ENCODE measurements at regions not wholly inside any gene's neighbourhood (a gene's known extent, or its start where the extent isn't known, plus 50 kb on each side); places are given as distances from the start of the nearest gene placed in this dataset.
"Not testable (repeated sequence)": the region's sequence is repeated elsewhere in the genome, so short reads cannot be mapped to it uniquely, and the experiment has no call there.

DNA sequence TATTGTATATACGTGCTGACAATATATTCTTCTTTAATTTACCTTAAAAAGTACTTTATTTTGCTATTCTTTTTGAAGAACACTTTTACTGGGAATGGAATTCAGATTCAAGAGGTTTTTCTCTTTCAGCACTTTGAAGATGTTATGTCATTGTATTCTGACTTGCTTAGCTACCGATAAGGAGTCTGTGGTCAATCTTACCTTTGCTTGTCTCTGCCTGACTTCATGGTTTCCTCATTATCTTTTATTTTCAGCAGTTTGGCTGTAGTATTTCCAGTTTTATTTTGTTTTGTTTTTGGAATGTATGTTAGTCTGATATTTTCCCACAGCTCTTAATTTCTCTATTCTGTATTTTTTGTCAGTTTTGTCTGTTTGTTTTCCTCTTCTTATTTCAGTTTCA lies 187.9 kb upstream of the SMIM30 start:
- no peaks in the 10 kb centered on the region for H4K20me1 ChIP-seq (ENCODE audit: insufficient read depth, low read length)
- intact Hi-C loops (cut with micrococcal nuclease; ENCODE audit: unreplicated experiment): no loop called here
- no peak for TF ChIP-seq EZH2phosphoT487 (IDR thresholded peaks at IDR 0.05; ENCODE audit: borderline replicate concordance, low read depth, low read length)
- TF ChIP-seq, protein P1, sequence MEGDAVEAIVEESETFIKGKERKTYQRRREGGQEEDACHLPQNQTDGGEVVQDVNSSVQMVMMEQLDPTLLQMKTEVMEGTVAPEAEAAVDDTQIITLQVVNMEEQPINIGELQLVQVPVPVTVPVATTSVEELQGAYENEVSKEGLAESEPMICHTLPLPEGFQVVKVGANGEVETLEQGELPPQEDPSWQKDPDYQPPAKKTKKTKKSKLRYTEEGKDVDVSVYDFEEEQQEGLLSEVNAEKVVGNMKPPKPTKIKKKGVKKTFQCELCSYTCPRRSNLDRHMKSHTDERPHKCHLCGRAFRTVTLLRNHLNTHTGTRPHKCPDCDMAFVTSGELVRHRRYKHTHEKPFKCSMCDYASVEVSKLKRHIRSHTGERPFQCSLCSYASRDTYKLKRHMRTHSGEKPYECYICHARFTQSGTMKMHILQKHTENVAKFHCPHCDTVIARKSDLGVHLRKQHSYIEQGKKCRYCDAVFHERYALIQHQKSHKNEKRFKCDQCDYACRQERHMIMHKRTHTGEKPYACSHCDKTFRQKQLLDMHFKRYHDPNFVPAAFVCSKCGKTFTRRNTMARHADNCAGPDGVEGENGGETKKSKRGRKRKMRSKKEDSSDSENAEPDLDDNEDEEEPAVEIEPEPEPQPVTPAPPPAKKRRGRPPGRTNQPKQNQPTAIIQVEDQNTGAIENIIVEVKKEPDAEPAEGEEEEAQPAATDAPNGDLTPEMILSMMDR (conservative IDR thresholded peaks at IDR 0.05; ENCODE audit: low read length): no peak
- no peaks in the 10 kb centered on the region for H3K4me1 ChIP-seq (ENCODE audit: insufficient read depth, low read length, poor library complexity, severe bottlenecking)
- CTCF ChIA-PET (ENCODE audit: unreplicated experiment): no interaction called here
- no peak overlapping the region for H2AFZ ChIP-seq (ENCODE audit: low read length)
- H3K36me3 ChIP-seq (ENCODE audit: insufficient read depth, low read length): no peaks in the 10 kb centered on the region
- no peak overlapping the region for H3K27ac ChIP-seq (ENCODE audit: low read depth, low read length, poor library complexity, severe bottlenecking)
- H3K4me3 ChIP-seq (ENCODE audit: low read depth, low read length, poor library complexity, severe bottlenecking): no peak overlapping the region
- no peaks in the 10 kb centered on the region for H3K9me2 ChIP-seq (ENCODE audit: insufficient read depth, low read length)
- H3K4me2 ChIP-seq (ENCODE audit: low read length): no peak overlapping the region
- POLR2A ChIA-PET: interaction anchor here (1.0 kb wide), 1 partner anchor 32 kb away, joined by 3 read pairs; no protein-coding TSS in a partner anchor
- no peaks in the 10 kb centered on the region for H3K79me2 ChIP-seq (ENCODE audit: insufficient read depth, low read depth, low read length)
- no peak for DNase-seq (ENCODE audit: low spot score)
- no peaks in the 10 kb centered on the region for H3K9me3 ChIP-seq (ENCODE audit: low read length)
- BruUV-seq (replicated peaks): no TSS peak

DNA sequence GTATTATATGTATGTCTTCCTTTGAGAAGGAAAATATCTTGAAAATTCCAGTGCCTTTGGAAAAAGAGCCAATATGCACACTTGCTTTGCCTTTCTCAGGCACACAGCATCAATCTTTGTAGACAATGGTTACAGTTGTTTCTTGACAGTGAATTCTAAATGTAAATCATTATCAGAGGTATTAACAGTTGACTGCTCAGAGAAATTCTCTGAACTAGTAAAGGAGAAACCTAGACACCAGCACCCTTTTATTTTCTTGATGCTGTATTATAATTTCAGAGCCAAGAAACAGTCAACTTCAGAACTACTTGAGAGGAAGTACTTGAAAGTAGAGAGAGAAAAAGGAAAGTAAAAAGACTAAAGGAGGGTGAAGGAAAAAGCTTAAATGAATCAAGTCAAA lies 185.8 kb upstream of the SMIM30 start:
- Histone ChIP-seq H3K4me2 (ENCODE audit: low read length) (no peak overlapping the region), H3K27ac (ENCODE audit: low read depth, low read length, poor library complexity, severe bottlenecking) (no peak overlapping the region), H3K9me2 (ENCODE audit: insufficient read depth, low read length) (no peaks in the 10 kb centered on the region), H2AFZ (ENCODE audit: low read length) (no peak overlapping the region), H3K4me1 (ENCODE audit: insufficient read depth, low read length, poor library complexity, severe bottlenecking) (no peaks in the 10 kb centered on the region), H3K9me3 (ENCODE audit: low read length) (no peaks in the 10 kb centered on the region), H4K20me1 (ENCODE audit: insufficient read depth, low read length) (no peaks in the 10 kb centered on the region), H3K79me2 (ENCODE audit: insufficient read depth, low read depth, low read length) (no peaks in the 10 kb centered on the region), H3K36me3 (ENCODE audit: insufficient read depth, low read length) (no peaks in the 10 kb centered on the region), H3K4me3 (ENCODE audit: low read depth, low read length, poor library complexity, severe bottlenecking) (no peak overlapping the region)
- POLR2A ChIA-PET: no interaction called here
- intact Hi-C loops (cut with micrococcal nuclease; ENCODE audit: unreplicated experiment): no loop called here
- no TSS peak for BruUV-seq (replicated peaks)
- DNase-seq (ENCODE audit: low spot score): no peak
- TF ChIP-seq, protein P1 (conservative IDR thresholded peaks at IDR 0.05; ENCODE audit: low read length): no peak
- no peak for TF ChIP-seq EZH2phosphoT487 (IDR thresholded peaks at IDR 0.05; ENCODE audit: borderline replicate concordance, low read depth, low read length)
- CTCF ChIA-PET (ENCODE audit: unreplicated experiment): no interaction called here

DNA sequence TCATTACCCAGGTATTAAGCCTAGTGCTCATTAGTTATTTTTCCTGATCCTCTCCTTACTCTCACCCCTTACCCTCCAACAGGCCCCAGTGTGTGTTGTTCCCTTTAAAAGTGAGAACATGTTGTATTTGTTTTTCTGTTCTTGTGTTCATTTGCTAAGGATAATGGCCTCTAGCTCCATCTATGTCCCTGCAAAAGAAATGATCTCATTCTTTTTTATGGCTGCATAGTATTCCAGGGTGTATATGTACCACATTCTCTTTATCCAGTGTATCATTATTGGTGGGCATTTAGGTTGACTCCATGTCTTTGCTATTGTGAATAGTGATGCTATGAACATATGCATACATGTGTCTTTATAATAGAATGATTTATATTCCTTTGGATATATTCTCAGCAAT lies 185.0 kb upstream of the SMIM30 start:
- H4K20me1 ChIP-seq (ENCODE audit: insufficient read depth, low read length); H3K4me2 ChIP-seq (ENCODE audit: low read length); H3K27ac ChIP-seq (ENCODE audit: low read depth, low read length, poor library complexity, severe bottlenecking); H3K36me3 ChIP-seq (ENCODE audit: insufficient read depth, low read length); H3K4me3 ChIP-seq (ENCODE audit: low read depth, low read length, poor library complexity, severe bottlenecking); BruUV-seq (replicated peaks); CTCF ChIA-PET (ENCODE audit: unreplicated experiment); H3K9me2 ChIP-seq (ENCODE audit: insufficient read depth, low read length); POLR2A ChIA-PET; H3K9me3 ChIP-seq (ENCODE audit: low read length); H3K79me2 ChIP-seq (ENCODE audit: insufficient read depth, low read depth, low read length); intact Hi-C loops (cut with micrococcal nuclease; ENCODE audit: unreplicated experiment); DNase-seq (ENCODE audit: low spot score); H2AFZ ChIP-seq (ENCODE audit: low read length); H3K4me1 ChIP-seq (ENCODE audit: insufficient read depth, low read length, poor library complexity, severe bottlenecking): not testable (repeated sequence)

Measured in OCI-LY7 (cell line).